ENCODE measurements at regions not wholly inside any gene's neighbourhood (a gene's known extent, or its start where the extent isn't known, plus 50 kb on each side); places are given as distances from the start of the nearest gene placed in this dataset.

GRCh38 chr12:19681007-19681406 is 241.7 kb downstream of the AEBP2 start:
- TF ChIP-seq, protein P1, sequence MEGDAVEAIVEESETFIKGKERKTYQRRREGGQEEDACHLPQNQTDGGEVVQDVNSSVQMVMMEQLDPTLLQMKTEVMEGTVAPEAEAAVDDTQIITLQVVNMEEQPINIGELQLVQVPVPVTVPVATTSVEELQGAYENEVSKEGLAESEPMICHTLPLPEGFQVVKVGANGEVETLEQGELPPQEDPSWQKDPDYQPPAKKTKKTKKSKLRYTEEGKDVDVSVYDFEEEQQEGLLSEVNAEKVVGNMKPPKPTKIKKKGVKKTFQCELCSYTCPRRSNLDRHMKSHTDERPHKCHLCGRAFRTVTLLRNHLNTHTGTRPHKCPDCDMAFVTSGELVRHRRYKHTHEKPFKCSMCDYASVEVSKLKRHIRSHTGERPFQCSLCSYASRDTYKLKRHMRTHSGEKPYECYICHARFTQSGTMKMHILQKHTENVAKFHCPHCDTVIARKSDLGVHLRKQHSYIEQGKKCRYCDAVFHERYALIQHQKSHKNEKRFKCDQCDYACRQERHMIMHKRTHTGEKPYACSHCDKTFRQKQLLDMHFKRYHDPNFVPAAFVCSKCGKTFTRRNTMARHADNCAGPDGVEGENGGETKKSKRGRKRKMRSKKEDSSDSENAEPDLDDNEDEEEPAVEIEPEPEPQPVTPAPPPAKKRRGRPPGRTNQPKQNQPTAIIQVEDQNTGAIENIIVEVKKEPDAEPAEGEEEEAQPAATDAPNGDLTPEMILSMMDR (IDR thresholded peaks at IDR 0.05; ENCODE audit: low read depth, low read length): no peak
- no peak for TF ChIP-seq EZH2phosphoT487 (IDR thresholded peaks at IDR 0.05; ENCODE audit: low read depth)

Measured in OCI-LY3 (cell line).